DMS 273 (cell line): ENCODE measurements at regions not wholly inside any gene's neighbourhood (a gene's known extent, or its start where the extent isn't known, plus 50 kb on each side); places are given as distances from the start of the nearest gene placed in this dataset.

Experiments
- DNase-seq: peaks from one replicate; lab custom pipeline; 2025; ENCODE audit not compliant: unreplicated experiment; lab: John Stamatoyannopoulos, UW

GRCh38 chr5:89253666-89254352, 370.8 kb upstream of the MEF2C start:
- DNase-seq = no peak

GRCh38 chr5:89246864-89247263, 363.9 kb upstream of the MEF2C start:
- no peak for DNase-seq

DNA sequence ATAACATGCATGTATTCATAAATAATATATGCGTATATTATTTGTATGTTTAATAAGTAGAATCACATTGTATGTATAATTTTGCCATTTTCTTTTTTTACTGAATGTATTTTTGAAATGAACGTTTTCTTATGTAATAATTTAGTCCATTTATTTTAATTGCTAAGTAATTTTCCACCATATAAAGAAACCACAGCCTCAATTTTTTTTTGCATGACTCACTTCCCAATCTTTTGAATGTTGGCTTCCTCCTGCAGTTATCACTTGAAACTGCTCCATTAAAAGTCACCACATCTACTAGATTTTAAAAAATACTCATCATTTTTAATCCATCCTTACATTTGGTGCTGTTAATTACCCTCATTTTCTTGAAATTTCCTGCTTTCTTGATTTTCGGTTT, 363.3 kb upstream of the MEF2C start:
- DNase-seq = no peak

DNA sequence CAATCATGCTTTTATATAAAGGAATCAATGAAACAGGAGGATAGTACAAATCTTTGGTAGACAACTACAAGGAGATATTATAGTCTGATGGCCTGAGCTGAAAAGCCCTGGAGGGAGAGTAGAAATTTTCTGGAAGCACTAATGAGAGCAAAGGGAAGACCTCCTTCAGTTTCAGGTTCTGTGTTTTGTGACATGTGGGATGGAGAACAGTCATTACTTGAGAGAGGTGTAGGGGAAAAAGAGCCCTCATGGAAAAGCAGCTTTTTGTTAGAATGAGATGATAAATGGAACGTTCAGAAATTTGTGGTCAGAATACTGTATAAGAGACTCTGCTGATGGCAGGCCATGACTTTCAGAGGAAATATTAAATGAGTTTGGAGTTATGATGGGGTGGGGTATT, 360.6 kb upstream of the MEF2C start:
- no peak for DNase-seq

GRCh38 chr5:89241186-89241585, 358.2 kb upstream of the MEF2C start:
- DNase-seq = no peak

DNA sequence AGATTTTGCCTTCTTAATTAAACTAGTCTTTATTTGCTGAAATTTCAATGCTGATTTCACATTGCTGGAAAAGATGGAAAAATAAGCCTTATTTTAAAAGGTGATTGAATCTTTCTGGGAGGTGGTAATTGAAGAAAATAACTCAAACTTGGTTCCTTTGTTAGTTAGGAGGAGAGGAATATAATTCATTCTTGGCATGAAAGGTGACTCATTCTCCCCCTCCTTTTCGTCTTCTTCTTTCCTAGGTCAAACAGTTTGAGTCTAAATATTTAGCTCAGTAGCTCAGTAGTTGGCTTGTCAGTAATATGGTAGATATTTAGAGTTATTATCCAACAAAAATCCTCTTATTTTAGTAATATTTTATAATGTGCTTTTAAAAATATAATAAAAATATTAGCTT, 353.9 kb upstream of the MEF2C start:
- no peak for DNase-seq

DNA sequence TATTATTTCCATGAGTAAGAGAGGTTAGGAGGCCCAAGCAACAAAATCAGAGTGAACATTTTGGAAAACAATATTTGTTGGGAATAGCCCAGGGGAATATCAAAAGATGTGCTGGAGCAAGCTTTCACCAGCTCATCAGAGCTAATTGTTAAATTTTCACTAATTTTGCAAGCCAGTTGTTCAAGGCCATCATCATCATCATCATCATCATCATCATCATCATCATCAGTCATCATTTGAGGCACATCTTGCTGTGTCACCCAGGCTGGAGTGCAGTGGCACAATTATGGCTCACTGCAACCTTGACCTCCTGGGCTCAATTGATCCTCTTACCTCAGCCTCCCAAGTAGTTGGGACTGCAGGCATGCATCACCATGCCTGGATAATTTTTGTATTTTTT, 350.5 kb upstream of the MEF2C start:
- no peak for DNase-seq

- no peak for DNase-seq
Measured at GRCh38 chr5:89232139-89232603, 349.2 kb upstream of the MEF2C start.

GRCh38 chr5:89230178-89230577, 347.2 kb upstream of the MEF2C start:
- DNase-seq = no peak

DNA sequence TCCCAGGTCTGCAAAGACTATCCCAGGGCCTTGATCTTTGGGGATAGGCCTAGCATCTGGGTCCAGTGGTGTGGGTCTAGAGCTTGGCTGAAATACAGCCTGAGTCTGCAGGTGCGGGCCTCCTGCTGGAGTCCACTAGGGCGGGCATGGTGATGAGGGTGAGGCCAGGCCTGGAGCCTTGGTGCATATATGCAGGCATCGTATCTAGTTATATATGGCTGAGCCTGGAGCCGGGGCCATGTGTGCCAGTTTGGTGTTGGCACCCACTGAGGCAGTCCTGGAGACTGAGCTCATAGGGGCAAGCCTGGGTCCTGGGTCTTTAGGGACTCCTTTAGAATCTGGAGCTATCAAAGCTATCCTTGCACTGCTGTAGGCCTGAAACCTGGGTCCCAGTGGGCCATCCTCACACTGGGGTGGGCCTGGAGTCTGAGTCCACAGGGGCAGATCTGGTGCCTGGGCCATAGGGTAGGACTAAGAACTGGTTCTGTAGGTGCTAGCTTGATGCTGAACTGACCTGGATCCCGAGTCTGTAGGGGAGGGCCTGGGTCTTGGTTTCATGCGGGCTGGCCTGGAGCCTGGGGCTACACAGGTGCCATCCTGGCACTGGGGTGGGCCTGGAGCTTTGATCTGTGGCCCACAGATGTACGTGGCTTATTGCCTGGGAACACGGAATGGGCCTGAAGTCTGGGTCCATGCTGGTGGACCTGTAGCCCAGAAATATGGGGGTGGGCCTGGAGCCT, 346.5 kb upstream of the MEF2C start:
- no peak for DNase-seq

GRCh38 chr5:89228355-89228754, 345.4 kb upstream of the MEF2C start:
- no peak for DNase-seq

DNA sequence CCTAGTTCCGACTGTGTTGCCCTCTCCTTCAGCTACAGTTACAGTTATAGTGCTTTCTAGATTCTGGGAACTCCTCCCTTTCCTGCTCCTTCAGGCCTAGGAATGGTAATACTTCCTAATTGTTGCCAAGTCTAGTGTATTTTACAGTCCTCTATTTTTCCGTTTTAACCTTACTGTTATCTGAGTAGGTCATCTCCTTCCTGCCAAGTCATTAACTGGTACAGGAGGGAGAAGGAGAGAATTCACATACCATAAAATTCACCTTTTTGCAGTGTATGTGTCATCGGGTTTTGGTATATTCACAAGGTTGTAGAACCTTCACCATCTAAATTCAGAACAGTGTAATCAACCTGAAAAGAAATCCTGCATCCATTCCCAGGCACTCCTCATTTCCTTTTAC, 335.4 kb upstream of the MEF2C start:
- no peak for DNase-seq

- DNase-seq = no peak
Measured at GRCh38 chr5:89216606-89217005, 333.6 kb upstream of the MEF2C start.

- peak; percentile 30 for DNase-seq
Measured at GRCh38 chr5:89213573-89213972, 330.6 kb upstream of the MEF2C start.

- DNase-seq = no peak
Measured at GRCh38 chr5:89211836-89212235, 328.9 kb upstream of the MEF2C start.

DNA sequence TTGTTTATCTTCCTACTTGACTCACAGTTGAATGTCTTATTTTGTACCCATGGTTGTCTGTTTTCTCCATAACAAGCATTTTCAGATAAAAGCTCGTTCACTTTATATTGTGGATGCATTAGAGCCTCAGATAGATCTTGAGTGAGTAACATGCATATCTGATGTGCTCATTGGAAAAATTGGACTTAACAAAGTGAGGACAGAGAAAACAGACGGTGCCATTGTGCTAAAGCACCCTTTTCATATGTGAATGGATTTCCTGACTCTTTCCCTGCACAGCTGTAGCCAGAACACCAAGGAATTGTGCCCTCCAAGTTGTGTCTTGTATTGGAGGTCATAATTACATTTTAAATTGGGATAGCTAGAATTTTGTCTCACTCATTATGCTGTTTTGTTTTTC, 325.8 kb upstream of the MEF2C start:
- DNase-seq = no peak

DNA sequence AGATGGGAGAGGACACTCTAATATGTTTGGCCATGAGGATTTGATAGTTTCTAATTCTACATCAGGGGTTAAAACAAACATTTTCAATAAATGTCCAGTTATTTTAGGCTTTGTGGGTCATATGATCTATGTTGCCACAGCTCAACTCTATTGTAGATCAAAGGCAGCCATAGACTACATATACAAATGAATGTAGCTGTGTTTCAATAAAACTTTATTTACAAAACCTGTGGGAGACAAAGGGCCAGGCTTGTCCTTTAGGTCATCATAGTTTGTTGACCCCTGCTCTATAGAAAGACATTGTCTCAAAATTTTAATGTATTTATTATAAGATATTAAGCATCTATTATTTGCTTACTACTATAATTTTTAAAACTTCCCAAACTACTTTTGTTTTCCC, 325.4 kb upstream of the MEF2C start:
- no peak for DNase-seq

DNA sequence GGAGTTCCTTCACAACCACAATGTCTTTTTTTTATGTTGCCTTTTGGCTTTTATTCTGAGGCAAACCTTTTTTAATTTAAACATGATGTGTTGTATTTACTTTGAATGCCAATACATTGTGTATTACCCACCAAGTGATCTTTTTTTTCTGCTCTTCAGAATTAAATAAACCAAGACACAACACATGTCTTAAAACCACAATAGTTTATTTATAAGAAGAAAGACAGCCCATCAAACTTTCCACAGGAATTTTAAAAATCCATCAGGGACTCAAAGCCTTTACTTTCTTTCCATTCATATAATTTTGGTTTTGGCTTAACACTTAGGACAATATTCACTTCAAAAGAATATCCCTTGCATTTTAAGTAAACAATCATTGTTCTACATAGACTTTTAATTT, 321.8 kb upstream of the MEF2C start:
- no peak for DNase-seq

DNA sequence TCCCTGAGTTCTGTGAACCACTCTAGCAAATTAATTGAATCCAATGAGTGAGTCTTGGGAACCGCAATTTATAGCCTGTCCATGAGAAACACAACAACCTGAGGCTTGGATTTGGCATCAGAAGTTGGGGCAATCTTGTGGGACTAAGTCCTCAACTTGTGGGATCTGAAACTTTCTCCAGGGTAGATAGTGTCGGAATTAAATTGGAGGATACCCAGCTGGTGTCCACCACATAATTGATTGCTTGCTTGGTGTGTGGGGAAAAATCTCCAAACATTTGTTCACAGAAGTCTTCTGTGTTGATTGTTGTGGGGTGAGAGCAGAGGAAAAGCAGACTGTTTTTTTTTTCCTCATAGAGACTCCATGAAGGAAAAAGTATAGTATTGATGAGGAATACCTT, 320.6 kb upstream of the MEF2C start:
- DNase-seq = no peak

- DNase-seq = no peak
Measured at GRCh38 chr5:89200899-89201298, 317.9 kb upstream of the MEF2C start.

DNA sequence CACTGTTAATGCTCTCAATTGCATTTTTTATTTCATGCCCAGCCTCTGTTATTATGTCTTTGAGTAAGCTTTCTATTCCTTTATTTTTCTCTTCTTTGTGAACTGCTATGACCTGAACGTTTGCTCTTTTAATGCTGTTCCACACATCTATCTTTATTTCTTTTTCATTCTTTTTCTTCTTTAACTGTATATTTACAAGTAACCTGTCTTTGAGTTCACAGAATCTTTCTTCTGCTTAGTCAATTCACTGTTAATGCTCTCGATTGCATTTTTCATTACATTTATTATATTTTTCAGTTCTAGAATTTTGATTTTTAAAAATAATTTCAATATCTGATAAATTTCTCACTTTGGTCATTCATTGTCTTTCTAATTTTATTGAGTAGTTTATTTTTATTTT, 316.3 kb upstream of the MEF2C start:
- DNase-seq = no peak

- DNase-seq = no peak
Measured at GRCh38 chr5:89191374-89191773, 308.4 kb upstream of the MEF2C start.
